ENCODE measurements at regions not wholly inside any gene's neighbourhood (a gene's known extent, or its start where the extent isn't known, plus 50 kb on each side); places are given as distances from the start of the nearest gene placed in this dataset.

DNA sequence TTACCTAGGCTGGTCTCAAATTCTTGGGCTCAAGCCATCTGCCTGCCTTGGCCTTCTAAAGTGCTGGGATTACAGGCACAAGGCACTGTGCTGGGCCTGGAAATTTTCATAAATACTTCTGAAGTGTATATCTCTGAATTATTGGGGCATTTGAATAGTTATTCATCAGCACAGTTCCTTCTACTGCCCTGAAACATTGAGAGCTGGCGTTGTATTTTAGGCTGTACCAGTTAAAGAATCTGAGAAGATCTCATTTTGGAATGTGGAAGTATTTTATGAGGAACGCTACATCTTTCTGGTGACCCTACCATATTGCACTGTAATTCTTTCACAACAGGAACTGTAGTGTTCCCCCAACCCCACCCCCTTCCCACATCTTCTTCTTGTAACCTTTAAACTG, 349.0 kb upstream of the RGS6 start:
- H2AK5ac ChIP-seq (ENCODE audit: low read depth, low read length) = peak overlapping the region; percentile 52
- peak overlapping the region; percentile 73 for H2BK20ac ChIP-seq (ENCODE audit: low read depth, low read length)
- ATAC-seq (ENCODE audit: low read depth) = peak; percentile 28
- intact Hi-C loops (cut with micrococcal nuclease) = loop anchor here (10.0 kb wide), 1 partner anchor 448 kb away; no protein-coding TSS in a partner anchor
- no peak for DNase-seq
- H3K4me1 ChIP-seq (ENCODE audit: control insufficient read depth, insufficient read depth, low read length) = peaks cover 12% of the 10 kb centered on the region
- peaks cover 28 to 63% of the 10 kb centered on the region in 2 experiments for H3K79me1 ChIP-seq (ENCODE audit: low read depth in 1 of 2, low read length in 2 of 2)
- H3K27ac ChIP-seq (ENCODE audit: insufficient read depth, low read length) = peak overlapping the region; percentile 77
- no peak overlapping the region for H3K4me3 ChIP-seq (ENCODE audit: insufficient read depth, low read depth, low read length)
- no peak overlapping the region for H2AFZ ChIP-seq (replicated peaks; ENCODE audit: low read length, poor library complexity)
- peak overlapping the region; percentile 35; the same call in 1 of the 2 replicates for H3K23ac ChIP-seq (ENCODE audit: low read depth, low read length)
- peak overlapping the region; percentile 12 for H4K91ac ChIP-seq (ENCODE audit: insufficient read depth, low read depth, low read length)
- H3K27me3 ChIP-seq (ENCODE audit: control insufficient read depth, insufficient read depth, low read length) = no peaks in the 10 kb centered on the region
- H2BK15ac ChIP-seq (ENCODE audit: low read depth, low read length) = no peak overlapping the region; the same call in 2 of the 3 replicates
- no peaks in the 10 kb centered on the region; the same call in 1 of the 2 replicates for H4K20me1 ChIP-seq (ENCODE audit: insufficient read depth, low read length)
- H3K9me1 ChIP-seq (ENCODE audit: insufficient read depth, low read length) = peaks cover 10% of the 10 kb centered on the region
- TF ChIP-seq NFE2L2 (IDR thresholded peaks at IDR 0.05; ENCODE audit: low read depth, low read length) (no peak), CEBPB (IDR thresholded peaks at IDR 0.05; ENCODE audit: low read depth, low read length) (no peak), POLR2A (IDR thresholded peaks at IDR 0.05; ENCODE audit: low read depth, low read length) (no peak), MXI1 (IDR thresholded peaks at IDR 0.05; ENCODE audit: borderline replicate concordance, low read depth, low read length) (no peak), MAZ (IDR thresholded peaks at IDR 0.05; ENCODE audit: borderline replicate concordance, low read depth, low read length) (no peak), CHD1 (IDR thresholded peaks at IDR 0.05; ENCODE audit: low read depth, low read length) (no peak), CTCF (conservative IDR thresholded peaks at IDR 0.05; ENCODE audit: low read depth, low read length) (no peak), MAFK (IDR thresholded peaks at IDR 0.05; ENCODE audit: low read depth, low read length) (no peak), SMC3 (IDR thresholded peaks at IDR 0.05; ENCODE audit: low read depth, low read length) (no peak), RAD21 (IDR thresholded peaks at IDR 0.05; ENCODE audit: low read length) (no peak), USF2 (IDR thresholded peaks at IDR 0.05; ENCODE audit: low read depth, low read length) (no peak), RCOR1 (IDR thresholded peaks at IDR 0.05; ENCODE audit: insufficient replicate concordance, low read length) (no peak), BHLHE40 (IDR thresholded peaks at IDR 0.05; ENCODE audit: low read depth, low read length) (no peak), ELK1 (IDR thresholded peaks at IDR 0.05; ENCODE audit: borderline replicate concordance, low read depth, low read length) (no peak), RFX5 (IDR thresholded peaks at IDR 0.05; ENCODE audit: low read depth, low read length) (no peak)
- dilution Hi-C loops (cut with HindIII; ENCODE audit: low sequenced_read_pairs, unreplicated experiment) = no loop called here
- peak overlapping the region; percentile 53; the same call in 1 of the 2 replicates for H4K5ac ChIP-seq (ENCODE audit: low read depth, low read length)
- peak overlapping the region; percentile 96 for H2BK5ac ChIP-seq (ENCODE audit: low read depth, low read length, poor library complexity, severe bottlenecking)
- no peak overlapping the region for H2AK9ac ChIP-seq (replicated peaks; ENCODE audit: low read depth, low read length, poor library complexity)
- ChIA-PET CTCF (no interaction called here), POLR2A (ENCODE audit: unreplicated experiment) (no interaction called here)
- peak overlapping the region; percentile 52 for H3K56ac ChIP-seq (ENCODE audit: extremely low read depth, insufficient read depth, low read length)
- H3K14ac ChIP-seq (replicated peaks; ENCODE audit: low read depth, low read length) = peak overlapping the region; percentile 38; the same call in 1 of the 2 replicates
- peak overlapping the region; percentile 81 for H3K18ac ChIP-seq (ENCODE audit: low read depth, low read length)
- H3K9me3 ChIP-seq (ENCODE audit: control insufficient read depth, insufficient read depth, low read length) = no peaks in the 10 kb centered on the region
- H3K4me2 ChIP-seq (ENCODE audit: low read depth, low read length) = peak overlapping the region; percentile 3; the same call in 1 of the 2 replicates
- in situ Hi-C loops (cut with MboI; ENCODE audit: low sequenced_read_pairs) = no loop called here
- H3K9ac ChIP-seq (ENCODE audit: low read depth, low read length) = peak overlapping the region; percentile 12; the same call in 1 of the 2 replicates
- H3K4ac ChIP-seq (ENCODE audit: low read depth, low read length) = peak overlapping the region; percentile 80
- peak overlapping the region; percentile 85 for H2BK120ac ChIP-seq (ENCODE audit: low read depth, low read length)
- no CpG with 5 or more reads among the region's 2 CpGs for WGBS, 2 experiments (ENCODE audit: extremely low coverage in 2 of 2, insufficient read length in 1 of 2)
- peak overlapping the region; percentile 11 to 57; a peak in 3 of 4 replicates for H4K8ac ChIP-seq (ENCODE audit: low read depth in 2 of 2, low read length in 2 of 2)
- BruUV-seq (replicated peaks) = no TSS peak
- H3K36me3 ChIP-seq (ENCODE audit: control insufficient read depth, insufficient read depth, low read length) = no peaks in the 10 kb centered on the region
